HepG2 (cell line): ENCODE measurements at regions not wholly inside any gene's neighbourhood (a gene's known extent, or its start where the extent isn't known, plus 50 kb on each side); places are given as distances from the start of the nearest gene placed in this dataset.

Experiments
- ATF1 ChIP-seq: IDR thresholded peaks from 2 replicates; pipeline ENCODE4 v1.6.1; 2016; ENCODE audit warnings: mild to moderate bottlenecking, control low read depth
- CENPT ChIP-seq: sonication (generic); formaldehyde crosslinking; IDR thresholded peaks from 2 replicates; pipeline ENCODE4 v1.8.0; 2022; ENCODE audit warnings: low read depth, mild to moderate bottlenecking, moderate library complexity, missing genetic modification reagents
- CREM ChIP-seq, 2 experiments: sonication (generic) in 1 of 2; formaldehyde crosslinking in 1 of 2; IDR thresholded peaks; 2 replicates each; pipeline versions ENCODE4 v1.4.0 to v1.6.1; 2016 to 2020; ENCODE audit warnings: antibody characterized with exemption in 1 of 2, mild to moderate bottlenecking in 1 of 2, missing genetic modification reagents in 1 of 2
- FLYWCH1 ChIP-seq: sonication (generic); formaldehyde crosslinking; IDR thresholded peaks from 2 replicates; pipeline ENCODE4 v1.8.1; 2023; ENCODE audit warnings: mild to moderate bottlenecking, missing genetic modification reagents
- FUBP1 ChIP-seq: sonication (generic); formaldehyde crosslinking; IDR thresholded peaks from 2 replicates; pipeline ENCODE4 v1.5.1; 2020; ENCODE audit warnings: missing genetic modification reagents, mild to moderate bottlenecking, borderline replicate concordance
- RCOR2 ChIP-seq: IDR thresholded peaks from 2 replicates; pipeline ENCODE4 v1.6.1; 2016; ENCODE audit warnings: missing biosample characterization, missing genetic modification reagents
- STAG1 ChIP-seq: sonication (generic); formaldehyde crosslinking; IDR thresholded peaks from 2 replicates; pipeline ENCODE4 v1.4.0; 2020; ENCODE audit warnings: missing genetic modification reagents
- TEAD3 ChIP-seq: optimal IDR thresholded peaks from 2 replicates; pipeline ENCODE3; 2016; ENCODE audit warnings: borderline replicate concordance
- ZNF318 ChIP-seq: sonication (generic); formaldehyde crosslinking; IDR thresholded peaks from 2 replicates; pipeline ENCODE4 v1.4.0; 2020; ENCODE audit warnings: mild to moderate bottlenecking, missing genetic modification reagents
- ZNF660 ChIP-seq: sonication (generic); formaldehyde crosslinking; IDR thresholded peaks from 2 replicates; pipeline ENCODE4 v1.5.1; 2020; ENCODE audit warnings: mild to moderate bottlenecking, low read depth, missing genetic modification reagents, borderline replicate concordance
- ZNF720 ChIP-seq: sonication (generic); formaldehyde crosslinking; IDR thresholded peaks from 2 replicates; pipeline ENCODE4 v1.4.0; 2020; ENCODE audit warnings: missing genetic modification reagents

DNA sequence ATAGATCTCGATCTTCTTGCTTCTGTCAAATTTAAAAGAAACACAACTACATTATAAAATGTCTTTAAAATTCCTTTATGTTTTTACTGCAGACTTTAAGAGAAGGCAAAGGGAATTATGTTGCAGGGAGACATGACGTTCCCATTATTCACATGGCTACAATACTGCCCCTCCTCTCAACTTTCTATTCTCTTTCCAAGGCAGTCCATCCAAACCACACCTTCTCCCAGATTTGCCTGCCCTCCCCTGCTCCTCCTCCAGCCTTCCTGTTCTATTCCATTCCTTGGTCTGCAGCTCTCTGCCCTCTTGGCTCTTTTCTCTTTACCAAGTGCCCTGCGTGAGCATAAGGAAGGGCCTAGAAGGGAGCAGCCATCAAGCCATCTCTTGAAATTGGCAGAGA is 61.3 kb downstream of the NABP1 start (continued):
- TF ChIP-seq ZNF318 = no peak
- no peak for TF ChIP-seq FUBP1 (CRISPR knock-in tag)
- no peak for TF ChIP-seq ATF1 (CRISPR knock-in tag)
- no peak for TF ChIP-seq TEAD3
- TF ChIP-seq RCOR2 (CRISPR knock-in tag) = no peak
- no peak for TF ChIP-seq CREM (IDR thresholded peaks at IDR 0.05)
- no peak for TF ChIP-seq CREM (CRISPR knock-in tag; IDR thresholded peaks at IDR 0.05)
- no peak for TF ChIP-seq FLYWCH1 (CRISPR knock-in tag)
- no peak for TF ChIP-seq CENPT
- no peak for TF ChIP-seq STAG1
- no peak for TF ChIP-seq ZNF720 (CRISPR knock-in tag)
- no peak for TF ChIP-seq ZNF660 (CRISPR knock-in tag)
